Neural progenitor cell (in vitro differentiated cells): ENCODE measurements at regions not wholly inside any gene's neighbourhood (a gene's known extent, or its start where the extent isn't known, plus 50 kb on each side); places are given as distances from the start of the nearest gene placed in this dataset.

Experiments
- DNase-seq: peaks from one replicate; pipeline ENCODE4 v3.0.0-alpha.2; 2016; ENCODE audit warnings: low spot score
- H2AFZ ChIP-seq: fragments of 200-600 bp; sonication (generic); replicated peaks from 2 replicates; pipeline ENCODE4 v1.6.1; 2016; ENCODE audit warnings: antibody characterized with exemption
- H3F3A ChIP-seq: fragments of 200-600 bp; sonication (generic); 2 replicates; pipeline ENCODE4 v1.6.1; 2016; ENCODE audit warnings: antibody characterized with exemption, low read depth
- H3K27ac ChIP-seq: fragments of 200-600 bp; sonication (generic); 2 replicates; pipeline ENCODE4 v1.5.1; 2016; ENCODE audit warnings: mild to moderate bottlenecking
- H3K27me3 ChIP-seq: fragments of 200-600 bp; sonication (generic); 2 replicates; pipeline ENCODE4 v1.6.1; 2016; ENCODE audit warnings: mild to moderate bottlenecking, moderate library complexity
- H3K36me3 ChIP-seq: fragments of 200-600 bp; sonication (generic); 2 replicates; pipeline ENCODE4 v1.5.1; 2016
- H3K4me1 ChIP-seq: fragments of 200-600 bp; sonication (generic); 2 replicates; pipeline ENCODE4 v1.6.1; 2016; ENCODE audit warnings: mixed run types
- H3K4me2 ChIP-seq: fragments of 200-600 bp; sonication (generic); 2 replicates; pipeline ENCODE4 v1.6.1; 2016
- H3K4me3 ChIP-seq: fragments of 200-600 bp; sonication (generic); 2 replicates; pipeline ENCODE4 v1.5.1; 2016
- H3K79me2 ChIP-seq: fragments of 200-600 bp; sonication (generic); 2 replicates; pipeline ENCODE4 v1.6.1; 2016; ENCODE audit warnings: low read depth
- H3K9ac ChIP-seq: fragments of 200-600 bp; sonication (generic); 2 replicates; pipeline ENCODE4 v1.6.1; 2016
- H3K9me3 ChIP-seq: fragments of 200-600 bp; sonication (generic); 2 replicates; pipeline ENCODE4 v1.5.1; 2016; ENCODE audit warnings: low read depth
- H4K20me1 ChIP-seq: fragments of 200-600 bp; sonication (generic); 2 replicates; pipeline ENCODE4 v1.6.1; 2016; ENCODE audit warnings: low read depth
- H3K27ac Mint-ChIP-seq: 3 replicates; pipeline ENCODE4 v1.8.0; 2021; ENCODE audit warnings: mixed read lengths
- H3K27me3 Mint-ChIP-seq: 2 replicates; pipeline ENCODE4 v1.8.0; 2022; ENCODE audit warnings: low read depth, mild to moderate bottlenecking, inconsistent platforms, moderate library complexity, mixed read lengths; ENCODE audit not compliant: insufficient read depth
- H3K36me3 Mint-ChIP-seq: 3 replicates; pipeline ENCODE4 v1.8.0; 2021; ENCODE audit warnings: mixed read lengths
- H3K4me1 Mint-ChIP-seq: 3 replicates; pipeline ENCODE4 v1.8.0; 2021; ENCODE audit warnings: mixed read lengths
- H3K4me3 Mint-ChIP-seq: 3 replicates; pipeline ENCODE4 v1.8.0; 2021; ENCODE audit warnings: mild to moderate bottlenecking, moderate library complexity, mixed read lengths
- H3K9me3 Mint-ChIP-seq: 3 replicates; pipeline ENCODE4 v1.8.0; 2020; ENCODE audit warnings: mixed read lengths
- CTCF ChIP-seq: fragments of 200-600 bp; sonication (generic); IDR thresholded peaks from 2 replicates; pipeline ENCODE4 v1.5.1; 2017; ENCODE audit warnings: antibody characterized with exemption, mild to moderate bottlenecking
- EZH2 ChIP-seq: fragments of 200-600 bp; sonication (generic); IDR thresholded peaks from 2 replicates; pipeline ENCODE4 v1.6.1; 2017; ENCODE audit warnings: antibody characterized with exemption, mild to moderate bottlenecking, moderate library complexity
- EZH2phosphoT487 ChIP-seq: fragments of 200-600 bp; sonication (generic); IDR thresholded peaks from 2 replicates; pipeline ENCODE4 v1.6.1; 2017; ENCODE audit warnings: antibody characterized with exemption

GRCh38 chr2:16393500-16394071, 272.0 kb downstream of the CYRIA start:
- Histone ChIP-seq H3K4me3 (no peak overlapping the region), H3F3A (peaks cover 5% of the 10 kb centered on the region), H3K4me1 (peaks cover 16% of the 10 kb centered on the region), H3K4me2 (peak overlapping the region; percentile 21), H4K20me1 (no peaks in the 10 kb centered on the region), H3K36me3 (no peaks in the 10 kb centered on the region), H3K9ac (no peak overlapping the region), H3K27me3 (no peaks in the 10 kb centered on the region), H3K9me3 (no peaks in the 10 kb centered on the region), H2AFZ (no peak overlapping the region), H3K79me2 (no peaks in the 10 kb centered on the region), H3K27ac (no peak overlapping the region)
- no peaks in the 10 kb centered on the region for H3K9me3 Mint-ChIP-seq
- H3K36me3 Mint-ChIP-seq = no peaks in the 10 kb centered on the region
- H3K4me3 Mint-ChIP-seq = no peak overlapping the region
- peaks cover 3% of the 10 kb centered on the region for H3K27me3 Mint-ChIP-seq
- H3K4me1 Mint-ChIP-seq = peaks cover 12% of the 10 kb centered on the region
- no peak for TF ChIP-seq CTCF
- no peak for TF ChIP-seq EZH2
- no peak for TF ChIP-seq EZH2phosphoT487
- DNase-seq = peak; percentile 27
- H3K27ac Mint-ChIP-seq = peak overlapping the region; percentile 62

- H3K9ac ChIP-seq = no peak overlapping the region
- DNase-seq = no peak
- H3K27ac ChIP-seq = no peak overlapping the region
- Mint-ChIP-seq H3K27me3 (peaks cover 3% of the 10 kb centered on the region), H3K9me3 (no peaks in the 10 kb centered on the region), H3K27ac (peak overlapping the region; percentile 64), H3K4me1 (peaks cover 12% of the 10 kb centered on the region), H3K4me3 (no peak overlapping the region), H3K36me3 (no peaks in the 10 kb centered on the region)
- H3K36me3 ChIP-seq = no peaks in the 10 kb centered on the region
- H3K4me3 ChIP-seq = no peak overlapping the region
- H3K4me2 ChIP-seq = no peak overlapping the region
- H4K20me1 ChIP-seq = no peaks in the 10 kb centered on the region
- no peak overlapping the region for H2AFZ ChIP-seq
- peaks cover 16% of the 10 kb centered on the region for H3K4me1 ChIP-seq
- TF ChIP-seq CTCF = no peak
- H3F3A ChIP-seq = peaks cover 5% of the 10 kb centered on the region
- no peaks in the 10 kb centered on the region for H3K27me3 ChIP-seq
- no peaks in the 10 kb centered on the region for H3K9me3 ChIP-seq
- no peaks in the 10 kb centered on the region for H3K79me2 ChIP-seq
Measured at GRCh38 chr2:16392647-16393499, 272.8 kb downstream of the CYRIA start.

- Mint-ChIP-seq H3K4me3 (no peak overlapping the region), H3K27me3 (peaks cover 3% of the 10 kb centered on the region), H3K4me1 (peaks cover 12% of the 10 kb centered on the region), H3K36me3 (no peaks in the 10 kb centered on the region), H3K27ac (peak overlapping the region; percentile 64), H3K9me3 (no peaks in the 10 kb centered on the region)
- Histone ChIP-seq H3K9ac (no peak overlapping the region), H2AFZ (no peak overlapping the region), H3K27me3 (no peaks in the 10 kb centered on the region), H3K27ac (no peak overlapping the region), H3K4me3 (no peak overlapping the region), H3K36me3 (no peaks in the 10 kb centered on the region), H3F3A (peaks cover 5% of the 10 kb centered on the region), H4K20me1 (no peaks in the 10 kb centered on the region), H3K79me2 (no peaks in the 10 kb centered on the region), H3K9me3 (no peaks in the 10 kb centered on the region), H3K4me1 (peaks cover 16% of the 10 kb centered on the region), H3K4me2 (no peak overlapping the region)
- no peak for DNase-seq
- TF ChIP-seq EZH2phosphoT487 (no peak), EZH2 (no peak), CTCF (no peak)
Measured at GRCh38 chr2:16391986-16392385, 273.6 kb downstream of the CYRIA start.
